ENCODE measurements at regions not wholly inside any gene's neighbourhood (a gene's known extent, or its start where the extent isn't known, plus 50 kb on each side); places are given as distances from the start of the nearest gene placed in this dataset.
"Not testable (repeated sequence)": the region's sequence is repeated elsewhere in the genome, so short reads cannot be mapped to it uniquely, and the experiment has no call there.

GRCh38 chr18:30929718-30930117 is 112.8 kb downstream of the DSC3 start:
- DNase-seq (ENCODE audit: low read depth in 2 of 2) = no peak

DNA sequence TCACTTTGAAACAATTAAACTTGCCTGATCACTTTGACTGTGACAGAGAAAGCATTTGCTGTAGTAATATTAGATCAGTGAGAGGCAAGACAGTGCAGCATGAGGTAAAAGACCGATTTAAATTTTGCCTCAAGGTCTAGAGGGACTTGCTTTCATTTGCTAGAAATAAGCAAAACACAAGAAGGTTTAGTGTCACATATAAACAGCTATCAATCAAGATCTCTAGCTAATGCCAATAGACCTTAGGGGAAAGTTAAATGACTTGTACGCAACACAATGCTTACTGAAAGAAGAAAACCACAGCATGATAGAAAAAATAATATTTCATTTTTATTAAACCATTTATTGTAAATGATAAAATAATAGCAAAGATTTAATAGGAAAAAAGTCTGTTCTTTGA is 113.5 kb downstream of the DSC3 start:
- no peak for DNase-seq (ENCODE audit: low read depth in 2 of 2)

DNA sequence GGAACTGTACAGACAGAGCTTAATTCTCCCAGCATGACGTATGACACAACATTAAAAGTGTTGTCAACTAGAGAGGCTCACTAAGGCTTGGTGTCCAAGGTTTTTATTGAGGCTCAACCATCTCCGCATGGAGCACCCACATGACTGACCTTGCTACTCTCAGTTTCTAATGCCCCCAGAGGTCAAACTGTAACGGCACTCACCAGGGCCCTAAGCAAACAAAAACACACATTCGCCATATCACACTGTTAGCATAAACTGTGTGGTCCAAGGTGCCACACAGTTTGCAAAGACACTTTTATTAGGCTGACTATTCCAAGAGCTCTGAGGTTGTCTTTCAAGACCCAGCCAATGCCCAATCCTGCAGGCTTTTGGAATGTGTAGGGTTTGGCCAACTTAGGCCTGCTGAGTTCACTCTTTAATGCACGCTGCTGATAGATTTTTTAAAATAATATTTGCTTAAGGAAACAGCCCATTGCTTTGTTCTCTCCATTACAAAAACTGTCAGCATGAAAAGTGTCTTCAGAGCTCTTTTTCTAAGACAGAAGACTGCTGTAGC is 114.9 kb downstream of the DSC3 start:
- no peak for DNase-seq (ENCODE audit: low read depth in 2 of 2)

- no peak for DNase-seq (ENCODE audit: low read depth in 2 of 2)
Measured at GRCh38 chr18:30927042-30927441, 115.5 kb downstream of the DSC3 start.

GRCh38 chr18:30925795-30926194 is 116.7 kb downstream of the DSC3 start:
- no peak for DNase-seq (ENCODE audit: low read depth in 2 of 2)

GRCh38 chr18:30920757-30921156 is 121.8 kb downstream of the DSC3 start:
- DNase-seq (ENCODE audit: low read depth in 2 of 2) = no peak

- no peak for DNase-seq (ENCODE audit: low read depth in 2 of 2)
Measured at GRCh38 chr18:30920351-30920750, 122.2 kb downstream of the DSC3 start.

- no peak for DNase-seq (ENCODE audit: low read depth in 2 of 2)
Measured at GRCh38 chr18:30917651-30918050, 124.9 kb downstream of the DSC3 start.

DNA sequence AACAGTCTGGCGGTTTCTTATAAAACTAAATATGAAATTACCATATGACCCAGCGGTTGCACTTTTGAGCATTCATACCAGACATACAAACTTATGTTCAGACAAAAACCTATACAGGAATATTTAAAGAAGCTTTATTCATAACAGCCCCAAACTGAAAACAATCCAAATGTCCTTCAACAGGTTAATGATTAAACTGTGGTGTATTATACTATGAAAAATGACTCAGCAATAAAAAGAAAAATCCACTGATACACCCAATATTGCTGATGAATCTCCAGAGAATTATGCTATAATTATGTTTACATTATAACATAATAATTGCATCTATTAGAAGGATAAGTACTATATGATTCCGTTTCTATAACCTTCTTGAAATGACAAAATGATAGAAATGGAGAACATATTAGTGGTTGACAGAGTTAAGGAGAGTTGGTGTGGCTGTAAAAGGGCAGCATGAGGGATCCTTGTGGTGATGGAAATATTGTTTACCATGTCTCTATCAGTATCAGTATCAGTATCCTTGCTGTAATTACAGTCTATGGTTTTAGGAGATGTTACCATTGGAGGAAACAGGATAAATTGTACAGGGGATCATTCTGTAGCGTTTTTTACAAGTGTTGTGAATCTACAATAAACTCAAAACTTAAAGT is 127.1 kb downstream of the DSC3 start:
- no peak for DNase-seq (ENCODE audit: low read depth in 2 of 2)

DNA sequence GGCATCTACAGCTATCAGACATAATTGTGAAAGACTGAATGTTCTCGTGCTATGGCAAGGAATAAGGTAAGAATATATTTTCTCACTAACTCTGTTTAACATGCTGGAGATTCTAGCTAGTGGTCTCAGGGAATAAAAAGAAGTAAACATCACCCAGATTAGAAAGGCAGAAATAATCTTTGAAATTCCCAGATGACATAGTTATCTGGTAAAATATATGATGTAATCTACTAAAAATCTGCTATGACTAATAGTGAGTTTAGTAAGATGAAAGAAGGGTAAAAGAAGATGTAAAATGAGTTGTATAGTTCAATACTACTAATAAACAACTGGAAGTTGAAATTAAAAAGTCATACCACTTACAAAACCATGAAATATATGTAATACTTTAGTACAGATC is 134.2 kb downstream of the DSC3 start:
- no peak for DNase-seq (ENCODE audit: low read depth in 2 of 2)

DNA sequence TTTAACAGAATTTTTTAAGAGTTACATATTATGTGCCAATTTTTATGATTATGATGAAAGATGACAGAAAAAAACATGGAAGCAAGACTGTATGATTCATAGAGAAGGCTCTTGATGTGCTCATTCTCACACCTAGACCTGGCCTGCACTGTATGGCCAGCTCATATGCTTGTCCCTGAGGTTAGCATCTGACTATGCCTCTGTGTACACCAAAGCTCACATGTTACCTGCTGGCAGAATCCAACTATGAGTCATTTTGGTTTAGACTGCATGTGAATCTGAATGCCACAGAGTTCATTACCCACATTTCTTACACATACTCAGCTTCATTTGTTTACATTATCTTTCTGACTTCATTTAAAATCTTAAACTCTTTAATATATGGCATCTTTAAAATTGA is 139.0 kb downstream of the DSC3 start:
- DNase-seq (ENCODE audit: low read depth in 2 of 2) = no peak

- no peak for DNase-seq (ENCODE audit: low read depth in 2 of 2)
Measured at GRCh38 chr18:30889519-30890301, 152.8 kb downstream of the DSC3 start.

DNA sequence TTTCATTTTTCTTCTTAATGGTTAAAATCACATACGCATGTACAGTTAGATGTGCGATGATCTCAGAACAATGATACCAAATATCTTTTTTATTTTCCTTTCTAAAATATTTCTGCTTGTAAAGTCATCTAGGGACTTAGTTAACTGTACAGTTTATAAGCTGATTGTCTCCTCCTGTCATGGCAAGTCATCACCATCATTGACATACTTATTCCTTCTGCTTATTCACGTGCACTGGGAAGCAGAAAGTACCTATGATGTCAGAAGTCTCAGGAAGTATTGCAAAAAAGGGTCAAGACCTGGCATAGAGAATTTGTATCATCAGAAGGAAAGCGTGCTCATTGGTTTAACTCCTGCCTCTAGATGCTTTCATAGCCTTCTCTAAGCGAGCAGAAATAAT is 154.2 kb downstream of the DSC3 start:
- no peak for DNase-seq (ENCODE audit: low read depth in 2 of 2)

GRCh38 chr18:30886998-30887397 is 155.5 kb downstream of the DSC3 start:
- DNase-seq (ENCODE audit: low read depth in 2 of 2) = no peak

GRCh38 chr18:30870466-30870865 is 172.1 kb downstream of the DSC3 start:
- no peak for DNase-seq (ENCODE audit: low read depth in 2 of 2)

- no peak for DNase-seq (ENCODE audit: low read depth in 2 of 2)
Measured at GRCh38 chr18:30862900-30863299, 179.6 kb downstream of the DSC3 start.

DNA sequence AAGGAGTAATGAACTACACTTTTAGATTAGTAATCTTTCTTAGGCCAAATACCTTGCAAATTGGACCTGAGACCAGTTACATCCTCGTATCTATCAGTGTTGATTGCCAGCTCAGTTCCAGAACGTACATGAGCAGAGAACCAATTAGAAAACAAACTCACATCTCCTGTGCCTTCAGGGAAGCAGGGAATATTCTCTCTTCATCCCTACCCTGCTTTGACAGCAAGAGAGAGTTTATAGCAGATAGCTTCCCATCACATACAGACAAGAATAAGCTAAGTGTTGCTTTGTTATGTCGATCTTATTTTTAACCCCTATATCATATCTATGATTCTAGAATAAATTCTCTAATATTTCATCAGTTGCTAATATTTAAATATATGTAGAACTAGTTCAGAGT is 181.8 kb downstream of the DSC3 start:
- DNase-seq (ENCODE audit: low read depth in 2 of 2) = no peak

DNA sequence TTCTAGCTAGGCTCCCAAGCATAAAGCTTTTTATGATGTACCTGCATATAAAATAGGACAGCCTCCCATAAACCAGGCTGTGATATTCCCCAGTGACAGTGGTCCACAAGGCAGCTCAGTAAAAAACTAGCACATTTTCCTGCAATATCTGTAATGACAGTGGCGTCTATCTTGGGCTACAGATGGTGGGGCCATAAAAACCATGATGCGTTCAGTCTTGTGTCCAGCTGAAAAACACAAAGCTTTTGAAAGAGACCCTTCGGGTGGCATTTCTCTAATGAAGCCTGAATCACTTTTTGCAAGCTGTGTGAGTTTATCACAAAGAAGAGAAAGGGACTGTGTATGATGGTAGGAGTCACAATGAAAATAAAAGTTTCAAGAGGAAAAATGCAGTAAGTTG is 183.5 kb downstream of the DSC3 start:
- DNase-seq (ENCODE audit: low read depth in 2 of 2) = no peak

DNA sequence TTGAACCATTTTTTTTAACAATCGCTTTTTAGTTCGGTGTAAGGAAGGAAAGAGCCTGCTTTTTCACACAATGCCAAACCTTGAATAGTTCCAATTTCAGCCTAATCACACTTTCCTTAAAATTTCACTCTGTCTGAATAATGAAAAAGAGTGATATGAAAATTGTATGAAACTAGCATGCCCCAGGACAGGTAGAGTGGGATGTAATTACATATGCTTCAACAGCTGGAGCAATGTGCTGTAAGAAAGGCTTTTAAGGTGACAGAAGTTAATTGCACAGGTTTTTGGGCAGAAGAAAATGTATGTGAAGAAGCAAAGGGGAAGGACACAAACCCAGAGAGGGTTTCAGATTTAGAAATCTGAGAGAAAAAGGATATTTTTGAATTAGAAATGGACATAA is 184.0 kb downstream of the DSC3 start:
- no peak for DNase-seq (ENCODE audit: low read depth in 2 of 2)

GRCh38 chr18:30855762-30856161 is 186.8 kb downstream of the DSC3 start:
- DNase-seq (ENCODE audit: low read depth in 2 of 2) = no peak

- DNase-seq (ENCODE audit: low read depth in 2 of 2) = no peak
Measured at GRCh38 chr18:30852980-30853379, 189.6 kb downstream of the DSC3 start.

GRCh38 chr18:30852541-30852940 is 190.0 kb downstream of the DSC3 start:
- DNase-seq (ENCODE audit: low read depth in 2 of 2) = no peak

GRCh38 chr18:30839056-30839561 is 203.4 kb downstream of the DSC3 start:
- DNase-seq (ENCODE audit: low read depth in 2 of 2) = not testable (repeated sequence)

All from fibroblast of skin of left quadriceps (primary cell).